ENCODE measurements at regions not wholly inside any gene's neighbourhood (a gene's known extent, or its start where the extent isn't known, plus 50 kb on each side); places are given as distances from the start of the nearest gene placed in this dataset.

DNA sequence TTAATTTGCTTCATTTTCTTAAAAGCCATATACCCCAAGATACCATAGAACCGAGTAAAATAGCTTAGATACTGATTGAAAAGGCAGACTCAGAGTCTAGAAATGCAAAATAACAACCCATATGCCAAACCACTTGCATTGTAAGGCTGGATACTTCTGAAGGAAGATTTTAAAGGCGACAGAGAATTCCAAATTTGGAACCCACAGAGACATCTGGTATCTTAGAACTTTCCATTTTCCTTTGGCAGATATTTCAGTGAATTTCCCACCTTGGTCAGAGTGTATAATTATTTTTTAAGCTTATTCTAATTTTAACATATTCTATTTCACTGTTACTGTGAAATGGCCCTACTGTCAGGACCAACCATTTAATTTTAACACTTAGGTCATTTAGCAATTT, 186.4 kb upstream of the E2F7 start:
- H3K4me3 ChIP-seq (ENCODE audit: low read depth, low read length), result no peak overlapping the region
- DNase-seq (ENCODE audit: low read depth), result no peak
- TF ChIP-seq, protein P1, sequence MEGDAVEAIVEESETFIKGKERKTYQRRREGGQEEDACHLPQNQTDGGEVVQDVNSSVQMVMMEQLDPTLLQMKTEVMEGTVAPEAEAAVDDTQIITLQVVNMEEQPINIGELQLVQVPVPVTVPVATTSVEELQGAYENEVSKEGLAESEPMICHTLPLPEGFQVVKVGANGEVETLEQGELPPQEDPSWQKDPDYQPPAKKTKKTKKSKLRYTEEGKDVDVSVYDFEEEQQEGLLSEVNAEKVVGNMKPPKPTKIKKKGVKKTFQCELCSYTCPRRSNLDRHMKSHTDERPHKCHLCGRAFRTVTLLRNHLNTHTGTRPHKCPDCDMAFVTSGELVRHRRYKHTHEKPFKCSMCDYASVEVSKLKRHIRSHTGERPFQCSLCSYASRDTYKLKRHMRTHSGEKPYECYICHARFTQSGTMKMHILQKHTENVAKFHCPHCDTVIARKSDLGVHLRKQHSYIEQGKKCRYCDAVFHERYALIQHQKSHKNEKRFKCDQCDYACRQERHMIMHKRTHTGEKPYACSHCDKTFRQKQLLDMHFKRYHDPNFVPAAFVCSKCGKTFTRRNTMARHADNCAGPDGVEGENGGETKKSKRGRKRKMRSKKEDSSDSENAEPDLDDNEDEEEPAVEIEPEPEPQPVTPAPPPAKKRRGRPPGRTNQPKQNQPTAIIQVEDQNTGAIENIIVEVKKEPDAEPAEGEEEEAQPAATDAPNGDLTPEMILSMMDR (IDR thresholded peaks at IDR 0.05; ENCODE audit: low read depth, low read length, missing control alignments), result no peak

DNA sequence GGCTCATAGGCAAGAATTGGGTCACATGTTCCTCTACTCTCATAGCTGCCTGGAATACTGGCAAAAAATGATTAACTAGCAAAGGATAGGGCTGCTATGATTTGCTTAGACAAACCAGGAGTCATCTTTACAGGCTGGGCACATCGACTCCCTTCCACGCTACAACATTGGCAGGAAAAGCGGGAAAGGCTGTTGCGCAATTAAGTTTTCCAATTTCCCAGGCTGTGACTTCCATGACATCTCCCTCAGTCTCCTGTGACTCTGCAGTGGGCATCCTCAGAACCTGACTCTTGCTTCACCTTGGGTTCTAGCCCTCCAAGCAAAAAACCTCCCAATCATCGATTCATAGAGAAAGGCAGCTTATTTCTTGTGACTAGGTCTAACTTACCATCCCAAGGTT, 184.5 kb upstream of the E2F7 start:
- no peak for DNase-seq (ENCODE audit: low read depth)
- no peak overlapping the region for H3K4me3 ChIP-seq (ENCODE audit: low read depth, low read length)
- TF ChIP-seq, protein P1 (IDR thresholded peaks at IDR 0.05; ENCODE audit: low read depth, low read length, missing control alignments), result no peak

DNA sequence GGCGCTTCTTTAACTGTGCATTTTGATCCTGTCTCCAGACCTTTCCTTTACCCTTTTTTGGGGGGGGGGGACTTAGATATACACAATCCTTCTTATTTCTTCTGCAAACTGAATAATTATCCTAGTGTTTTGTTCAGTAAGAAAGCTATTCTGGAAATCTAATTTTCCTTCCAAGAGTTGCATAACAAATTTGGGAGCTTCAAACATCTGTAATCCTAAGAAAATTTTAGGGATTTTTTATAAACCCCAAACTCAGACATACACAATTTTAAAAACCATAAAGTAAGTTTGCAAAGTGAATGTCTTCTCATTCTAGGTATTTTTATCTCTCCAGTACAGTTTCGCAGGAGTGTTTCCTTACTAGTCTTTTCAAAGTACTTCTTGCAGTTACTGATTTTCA, 182.7 kb upstream of the E2F7 start:
- TF ChIP-seq, protein P1 (IDR thresholded peaks at IDR 0.05; ENCODE audit: low read depth, low read length, missing control alignments), result no peak
- DNase-seq (ENCODE audit: low read depth), result no peak
- H3K4me3 ChIP-seq (ENCODE audit: low read depth, low read length), result no peak overlapping the region

DNA sequence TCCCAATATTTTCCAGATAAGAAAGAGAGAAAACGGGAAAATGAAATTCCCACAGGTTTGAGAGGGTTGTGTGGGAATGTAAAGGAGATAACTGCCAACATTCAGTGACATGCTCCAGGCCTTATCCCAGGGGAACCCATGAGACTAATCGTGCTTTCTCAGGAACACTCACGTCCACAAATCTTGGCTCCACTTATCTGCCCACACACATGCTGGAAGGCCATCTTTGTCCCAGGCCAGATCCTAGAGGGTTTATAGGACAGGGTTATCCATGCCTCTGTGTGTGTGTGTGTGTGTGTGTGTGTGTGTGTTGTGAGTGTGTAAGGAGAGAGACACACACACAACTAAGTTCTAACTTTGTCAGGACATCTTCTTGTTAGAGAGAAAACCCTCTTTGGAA, 182.2 kb upstream of the E2F7 start:
- no peak overlapping the region for H3K4me3 ChIP-seq (ENCODE audit: low read depth, low read length)
- TF ChIP-seq, protein P1 (IDR thresholded peaks at IDR 0.05; ENCODE audit: low read depth, low read length, missing control alignments), result no peak
- no peak for DNase-seq (ENCODE audit: low read depth)

DNA sequence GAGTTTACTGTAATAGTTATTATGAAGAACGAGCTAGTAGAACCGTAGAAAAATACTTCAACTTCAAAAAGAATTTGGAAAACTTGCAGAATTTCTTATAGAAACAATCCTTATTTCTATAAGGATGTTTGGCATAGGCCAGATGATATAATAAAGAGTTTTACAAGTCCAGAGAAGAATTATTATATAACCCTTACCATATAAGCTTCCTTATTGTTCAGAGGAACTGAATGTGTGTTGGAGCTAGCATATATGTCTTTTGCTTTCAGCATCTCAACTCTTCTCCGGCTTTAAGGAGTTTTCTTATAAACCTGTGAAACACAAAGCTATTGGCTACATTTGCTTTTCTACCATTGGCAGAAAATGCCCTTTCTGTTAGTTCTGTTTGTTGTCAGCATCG, 178.0 kb upstream of the E2F7 start:
- TF ChIP-seq, protein P1 (IDR thresholded peaks at IDR 0.05; ENCODE audit: low read depth, low read length, missing control alignments), result no peak
- no peak overlapping the region for H3K4me3 ChIP-seq (ENCODE audit: low read depth, low read length)

DNA sequence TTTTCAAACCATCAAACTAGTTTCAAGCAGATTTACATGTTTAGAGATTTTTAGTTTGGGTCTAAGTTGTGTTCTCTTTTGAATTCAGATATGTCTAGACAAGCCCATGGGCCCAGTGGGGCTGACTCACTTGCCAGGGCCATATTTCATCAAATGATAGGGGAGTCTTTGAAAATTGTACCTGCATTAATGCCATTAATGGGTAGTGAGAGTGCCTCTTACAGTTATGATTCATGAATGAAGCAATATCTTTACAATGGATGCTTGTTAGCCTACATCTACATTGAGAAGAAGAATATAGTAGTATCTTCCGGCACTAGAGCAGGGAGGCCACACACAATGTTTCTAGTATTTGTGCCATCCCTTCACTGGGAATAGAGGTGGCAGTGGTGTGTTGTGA, 174.2 kb upstream of the E2F7 start:
- no peak overlapping the region for H3K4me3 ChIP-seq (ENCODE audit: low read depth, low read length)
- no peak for DNase-seq (ENCODE audit: low read depth)
- TF ChIP-seq, protein P1 (IDR thresholded peaks at IDR 0.05; ENCODE audit: low read depth, low read length, missing control alignments), result no peak

More for the DNA sequence above, 178.0 kb upstream of the E2F7 start:
- DNase-seq (ENCODE audit: low read depth), result no peak

DNA sequence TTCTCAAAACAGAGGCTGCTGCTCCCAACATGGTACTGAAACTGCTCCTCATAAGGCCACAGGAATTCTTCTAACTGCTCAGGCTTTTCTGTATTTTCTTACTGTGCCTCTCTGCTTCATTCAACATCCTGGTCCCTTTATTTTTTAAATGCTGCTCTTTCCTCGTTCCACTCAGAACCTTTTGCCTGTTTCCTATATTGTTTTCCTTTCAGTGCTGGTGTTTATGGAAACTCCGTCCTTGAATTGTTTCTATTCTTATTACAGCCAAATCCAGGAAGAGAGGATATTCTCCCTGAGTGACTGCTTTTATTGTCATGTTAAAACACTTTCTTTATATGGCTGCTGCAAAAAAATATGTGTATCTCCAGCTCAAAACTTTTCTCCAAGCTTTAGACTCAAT, 173.0 kb upstream of the E2F7 start:
- DNase-seq (ENCODE audit: low read depth), result no peak
- no peak overlapping the region for H3K4me3 ChIP-seq (ENCODE audit: low read depth, low read length)
- TF ChIP-seq, protein P1 (IDR thresholded peaks at IDR 0.05; ENCODE audit: low read depth, low read length, missing control alignments), result no peak
